Frontal cortex (tissue), 3 donors: ENCODE measurements at regions not wholly inside any gene's neighbourhood (a gene's known extent, or its start where the extent isn't known, plus 50 kb on each side); places are given as distances from the start of the nearest gene placed in this dataset.
"Not testable (repeated sequence)": the region's sequence is repeated elsewhere in the genome, so short reads cannot be mapped to it uniquely, and the experiment has no call there.

Experiments used
- DNase-seq, 2 donors: peaks; one replicate each; pipeline ENCODE4 v3.0.0; 2012; ENCODE audit warnings: low spot score in 2 of 2
- FAIRE-seq: peaks from 2 replicates; lab custom pipeline; 2012; peaks lifted over from hg19 to GRCh38; lab: Jason Lieb, UNC
- donor health status: control.
- donor health status: control.
- donor health status: control.

DNA sequence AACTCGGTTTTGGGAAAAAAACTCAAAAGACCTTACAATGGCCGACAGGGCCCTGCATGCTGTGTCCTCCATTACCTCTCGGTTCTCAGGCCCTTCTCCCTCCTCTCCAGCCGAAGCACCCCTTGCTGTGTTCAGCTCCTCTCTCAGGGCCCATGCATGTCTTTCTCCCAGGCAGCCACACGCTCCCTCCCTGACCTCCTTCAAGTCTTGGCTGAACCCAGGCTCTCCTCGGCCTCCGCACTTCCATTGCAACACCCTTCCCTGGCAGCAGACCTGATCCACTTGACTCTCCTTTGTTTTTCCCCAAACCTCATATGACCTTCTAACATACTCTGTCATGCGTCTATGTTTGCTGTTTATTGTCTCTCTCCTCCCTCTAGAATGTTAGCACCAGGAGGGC lies 114.0 kb downstream of the CYP26B1 start:
- FAIRE-seq (no peak), DNase-seq (no peak)

DNA sequence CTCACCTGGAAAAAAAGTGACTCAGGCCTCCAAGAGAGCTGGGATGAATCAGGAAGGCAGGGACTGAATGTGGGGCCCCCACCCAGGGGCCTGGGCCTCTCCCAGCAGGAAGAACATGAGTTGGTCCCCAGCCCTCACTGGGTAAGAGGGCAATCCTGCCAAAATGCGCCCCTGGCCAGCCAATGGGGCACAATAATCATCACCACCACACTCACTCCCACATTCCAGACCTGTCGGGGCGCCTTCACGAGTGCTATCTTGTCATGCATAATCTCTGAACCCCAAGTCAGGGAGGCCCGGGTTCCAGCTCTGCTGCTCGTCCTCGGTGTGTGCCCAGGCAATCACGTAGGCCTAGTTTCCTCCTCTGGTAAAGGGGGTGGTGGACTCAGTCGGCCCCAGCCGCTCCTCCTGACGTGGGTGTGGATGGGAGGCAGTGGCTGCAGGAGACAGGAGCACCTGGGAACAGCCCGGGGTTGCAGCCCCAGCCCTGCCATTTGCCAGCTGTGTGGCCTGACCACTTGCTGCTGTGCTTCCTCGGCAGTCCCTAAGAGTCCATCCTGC lies 115.1 kb downstream of the CYP26B1 start:
- no peak for FAIRE-seq
- no peak for DNase-seq

DNA sequence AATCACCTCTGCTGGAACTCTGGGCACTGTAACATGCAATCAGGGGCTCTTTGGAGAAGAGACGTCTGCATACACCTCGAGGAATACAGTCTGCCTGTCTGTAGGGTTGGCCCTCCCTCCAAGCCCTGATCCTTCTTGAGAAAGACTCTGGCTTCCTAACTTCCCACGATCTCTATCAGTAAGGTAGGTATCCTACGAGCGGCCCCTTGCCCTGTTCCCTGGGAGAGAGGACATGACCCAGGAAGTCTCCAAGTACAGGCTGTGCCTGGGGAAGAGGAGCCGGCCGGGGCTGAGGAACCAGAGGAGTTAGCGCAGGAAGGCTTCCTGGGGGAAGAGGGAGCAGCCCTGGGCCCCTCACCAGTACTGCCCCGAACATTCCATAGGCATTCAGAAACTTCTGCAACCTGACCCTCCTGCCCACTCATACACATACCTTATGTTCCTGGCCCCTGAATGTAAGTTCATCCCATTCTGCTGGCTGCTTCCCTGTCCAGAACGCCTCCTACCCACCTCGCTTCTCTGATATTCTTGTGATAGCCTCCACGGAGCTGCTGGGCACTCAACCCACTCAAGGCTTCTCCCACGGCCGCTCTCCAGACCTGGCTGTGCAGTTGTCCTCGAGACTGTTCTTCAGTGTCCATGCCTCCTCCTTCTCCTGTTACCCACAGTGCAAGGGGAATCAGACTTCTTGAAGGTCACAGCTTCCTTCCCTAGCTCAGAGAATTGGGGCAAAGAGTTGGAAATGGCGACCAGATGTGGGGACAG lies 116.1 kb downstream of the CYP26B1 start:
- FAIRE-seq = no peak
- DNase-seq = no peak

DNA sequence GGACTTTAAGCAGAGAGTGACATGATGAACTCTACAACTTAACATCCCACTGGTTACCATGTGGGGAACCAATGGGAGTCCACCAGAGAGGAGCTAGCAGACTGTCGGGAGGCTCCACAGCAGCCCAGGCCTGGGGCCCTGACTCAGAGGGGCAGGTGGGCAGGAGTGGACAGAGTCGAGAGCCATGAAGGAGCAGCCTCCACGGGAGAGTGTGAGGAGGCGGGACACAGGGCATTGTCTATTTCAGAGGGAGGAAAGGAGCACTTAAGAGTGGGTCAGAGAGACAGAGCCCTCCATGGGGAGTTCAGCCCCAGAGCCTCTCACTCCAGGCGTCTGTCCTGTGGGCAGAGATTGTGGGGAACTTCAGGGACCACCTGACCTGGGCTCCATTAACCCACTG lies 118.7 kb downstream of the CYP26B1 start:
- FAIRE-seq = no peak
- DNase-seq = no peak

GRCh38 chr2:72028351-72028995 lies 119.2 kb downstream of the CYP26B1 start:
- DNase-seq (no peak), FAIRE-seq (no peak)

DNA sequence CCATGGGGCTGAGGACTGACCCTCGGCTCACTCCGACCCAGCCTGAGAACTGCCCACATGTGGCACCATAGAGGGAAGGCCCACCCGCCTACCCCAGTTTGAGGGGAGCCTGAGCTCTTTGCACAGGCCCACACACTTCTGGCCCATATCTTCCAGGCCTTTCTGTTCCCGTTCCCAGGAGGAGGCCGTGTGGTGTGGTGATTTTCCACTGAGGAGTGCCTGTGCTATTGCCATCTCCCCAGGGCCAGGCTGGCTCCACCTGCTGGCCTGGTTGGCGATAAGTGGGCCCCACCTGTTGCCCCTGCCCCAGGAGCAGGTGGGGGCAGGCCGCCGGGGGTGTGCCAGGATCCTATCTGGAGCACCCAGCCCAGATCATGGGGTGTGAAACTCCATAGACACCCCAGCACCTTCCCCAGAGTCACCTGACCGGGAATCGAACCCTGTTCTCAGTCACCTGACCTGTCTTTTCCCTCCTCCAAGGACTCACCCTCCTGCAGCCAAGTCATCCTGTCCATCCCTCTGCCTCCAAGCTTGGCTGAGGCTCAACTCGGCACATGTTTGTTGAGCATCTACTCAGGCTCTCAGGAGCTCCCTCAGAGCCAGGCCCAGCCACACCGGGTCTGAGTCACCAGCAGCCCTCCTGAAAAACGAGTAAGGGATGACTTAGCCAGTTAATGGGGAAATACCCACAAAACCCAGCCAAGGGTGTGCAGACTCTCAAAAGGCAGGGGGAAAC lies 120.1 kb downstream of the CYP26B1 start:
- no peak for DNase-seq
- FAIRE-seq = no peak

DNA sequence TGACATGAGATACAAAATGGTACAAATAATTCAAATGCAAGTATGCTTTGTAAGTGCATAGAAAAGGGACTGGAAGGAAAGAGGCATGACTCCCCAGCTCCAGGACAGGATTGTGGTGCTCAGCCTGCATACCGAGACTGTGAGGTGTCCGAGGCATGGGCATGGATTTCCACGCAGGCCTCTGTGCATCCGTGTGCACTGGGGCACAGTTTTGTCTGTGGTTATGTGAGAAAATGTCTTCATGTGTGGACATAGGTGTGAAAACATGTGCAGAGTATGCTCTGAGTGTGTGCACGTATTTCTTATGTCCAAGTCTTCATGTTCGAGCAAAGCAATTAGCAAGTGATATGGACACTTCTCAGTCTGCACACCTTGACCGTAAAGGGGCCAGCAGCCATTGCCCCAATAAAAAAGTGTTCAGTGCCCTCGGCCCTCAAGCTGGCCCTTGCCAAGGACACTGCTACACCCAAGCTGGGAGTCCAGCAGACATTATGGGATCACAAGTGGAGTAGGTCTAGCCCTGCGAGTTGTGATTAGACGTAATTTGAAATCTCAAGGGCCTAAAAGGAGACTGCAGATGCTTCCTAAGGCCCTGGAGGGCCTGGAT lies 120.7 kb downstream of the CYP26B1 start:
- DNase-seq = no peak
- no peak for FAIRE-seq

DNA sequence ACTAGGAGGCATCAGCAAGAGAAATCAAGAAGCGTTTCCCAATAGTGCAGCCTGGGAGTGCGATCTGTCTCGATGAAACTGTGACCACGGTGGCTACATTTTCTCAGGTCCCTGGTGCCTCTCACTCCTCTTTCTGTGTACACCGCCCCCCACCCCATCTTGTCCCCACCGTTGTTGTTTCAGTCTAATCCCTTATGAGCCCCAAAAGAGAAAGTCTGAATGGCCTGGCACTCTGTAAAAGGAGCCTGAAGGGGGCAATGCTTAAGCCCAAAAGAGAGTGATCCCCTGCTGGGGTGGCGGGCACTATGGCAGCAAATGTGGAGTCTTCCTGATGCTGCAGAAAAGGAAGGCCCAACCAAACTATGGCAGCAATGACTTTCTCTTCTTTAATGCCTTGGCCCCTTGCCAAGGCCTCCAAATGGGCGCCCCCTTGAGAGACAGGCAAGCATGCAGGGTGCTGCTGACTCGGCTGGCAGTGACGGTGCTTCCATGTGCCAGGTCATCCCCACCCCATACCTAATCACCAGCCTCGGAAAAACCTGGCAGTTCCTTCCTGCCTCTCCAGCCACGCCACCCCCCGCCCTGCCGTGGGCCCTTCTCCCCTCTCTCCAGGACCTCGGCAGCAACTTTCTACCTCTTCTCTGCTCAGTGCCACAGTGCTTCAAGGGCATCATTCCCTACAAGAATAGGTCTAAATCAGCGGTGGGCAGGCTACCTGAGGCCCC lies 123.0 kb downstream of the CYP26B1 start:
- FAIRE-seq = no peak
- no peak for DNase-seq

GRCh38 chr2:72023678-72024390 lies 123.8 kb downstream of the CYP26B1 start:
- DNase-seq = no peak
- FAIRE-seq = no peak

DNA sequence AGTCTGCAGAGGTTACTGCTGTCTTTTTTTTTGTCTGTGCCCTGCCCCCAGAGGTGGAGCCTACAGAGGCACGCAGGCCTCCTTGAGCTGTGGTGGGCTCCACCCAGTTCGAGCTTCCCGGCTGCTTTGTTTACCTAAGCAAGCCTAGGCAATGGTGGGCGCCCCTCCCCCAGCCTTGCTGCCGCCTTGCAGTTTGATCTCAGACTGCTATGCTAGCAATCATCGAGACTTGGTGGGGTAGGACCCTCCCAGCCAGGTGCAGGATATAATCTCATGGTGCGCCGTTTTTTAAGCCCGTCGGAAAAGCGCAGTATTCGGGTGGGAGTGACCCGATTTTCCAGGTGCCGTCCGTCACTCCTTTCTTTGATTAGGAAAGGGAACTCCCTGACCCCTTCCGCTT lies 126.3 kb downstream of the CYP26B1 start:
- not testable (repeated sequence) for DNase-seq, FAIRE-seq

DNA sequence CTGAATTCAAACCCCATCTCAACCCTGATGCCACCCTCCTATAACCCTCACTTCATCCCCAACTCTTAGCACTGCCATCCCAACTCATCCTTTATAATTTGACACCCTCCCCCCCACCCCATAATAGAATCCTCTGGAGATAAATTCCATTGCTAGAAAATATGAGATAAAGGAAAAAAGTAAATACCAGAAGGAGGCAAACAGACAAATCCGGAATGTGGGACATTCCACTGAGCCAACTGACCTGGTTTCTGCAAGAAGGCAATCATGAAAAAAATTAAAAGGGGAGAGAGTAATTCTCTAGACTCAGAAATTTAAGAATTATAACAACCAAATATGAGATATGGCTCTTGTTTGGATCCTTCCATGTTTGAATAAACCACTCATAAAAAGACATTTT lies 132.4 kb downstream of the CYP26B1 start:
- DNase-seq (no peak), FAIRE-seq (no peak)

DNA sequence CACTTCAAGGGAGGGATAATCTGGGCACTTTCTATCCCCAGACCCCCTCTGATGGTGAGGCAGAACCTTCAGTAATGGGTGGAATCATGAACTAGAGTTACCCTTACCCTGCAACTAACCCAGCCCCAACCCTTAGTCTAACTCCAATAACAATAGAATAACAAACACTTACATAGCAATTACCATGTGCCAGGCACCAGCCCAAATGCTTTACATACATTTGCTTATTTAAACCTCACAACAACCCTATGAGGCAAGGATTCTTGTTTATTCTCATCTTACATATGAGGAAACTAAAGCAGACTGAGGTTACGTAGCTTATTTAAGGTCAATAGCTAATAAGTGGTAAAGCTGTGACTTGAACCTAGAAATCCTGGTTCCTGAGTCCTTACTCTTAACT lies 132.8 kb downstream of the CYP26B1 start:
- no peak for FAIRE-seq

DNA sequence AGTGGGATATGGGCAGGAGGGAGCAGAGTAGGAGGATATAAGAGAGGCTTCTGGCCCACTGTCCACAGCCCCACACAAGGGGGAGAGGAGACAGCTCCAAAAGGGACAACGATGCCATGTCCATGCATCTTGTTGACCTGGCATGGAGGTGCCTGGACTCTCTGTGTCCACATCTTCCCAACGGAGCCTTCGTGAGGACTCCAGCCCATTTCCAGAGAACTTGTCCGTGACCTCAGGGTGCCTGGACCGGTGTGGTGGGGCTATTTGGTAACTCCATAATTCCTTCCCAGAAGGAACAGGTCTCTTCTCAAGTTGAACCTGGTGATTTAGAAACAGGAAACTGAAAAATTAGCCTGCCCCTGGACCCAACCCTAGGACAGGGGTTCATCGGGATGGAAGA lies 133.9 kb downstream of the CYP26B1 start:
- FAIRE-seq (no peak), DNase-seq (no peak)

More for the DNA sequence above, 132.8 kb downstream of the CYP26B1 start:
- no peak for DNase-seq

DNA sequence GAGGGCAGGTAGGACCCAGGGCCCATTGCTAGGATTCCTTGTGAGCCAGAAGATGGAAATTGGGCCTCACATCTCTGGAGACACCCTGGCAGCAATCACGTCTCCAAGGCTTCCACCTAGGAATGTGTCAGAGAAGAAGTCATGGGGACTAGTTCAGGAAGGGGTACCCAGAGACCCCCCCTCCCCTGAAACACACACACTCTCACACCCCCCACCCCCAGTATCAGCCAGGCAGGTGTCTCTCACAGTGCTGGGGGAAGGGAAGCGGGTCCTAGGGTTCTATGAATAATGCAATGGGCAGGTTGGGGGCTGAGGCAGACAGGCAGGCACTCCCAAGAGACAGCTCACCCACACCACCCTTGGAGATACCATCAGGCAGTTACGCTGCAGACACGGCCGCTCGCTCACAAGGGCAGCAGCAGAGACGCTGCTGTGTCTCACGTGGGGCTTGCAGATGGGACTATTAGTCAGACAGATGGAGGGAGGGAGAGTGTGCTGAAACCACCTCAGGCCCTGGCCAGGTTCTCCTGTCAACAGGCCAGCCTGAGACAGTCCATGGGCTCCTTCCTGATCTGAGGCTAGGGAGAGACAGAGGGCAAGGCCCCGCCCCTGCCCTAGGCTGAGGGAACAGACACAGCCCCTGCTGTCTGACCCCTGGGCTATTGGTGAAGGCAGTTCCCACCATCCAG lies 134.6 kb downstream of the CYP26B1 start:
- no peak for FAIRE-seq

DNA sequence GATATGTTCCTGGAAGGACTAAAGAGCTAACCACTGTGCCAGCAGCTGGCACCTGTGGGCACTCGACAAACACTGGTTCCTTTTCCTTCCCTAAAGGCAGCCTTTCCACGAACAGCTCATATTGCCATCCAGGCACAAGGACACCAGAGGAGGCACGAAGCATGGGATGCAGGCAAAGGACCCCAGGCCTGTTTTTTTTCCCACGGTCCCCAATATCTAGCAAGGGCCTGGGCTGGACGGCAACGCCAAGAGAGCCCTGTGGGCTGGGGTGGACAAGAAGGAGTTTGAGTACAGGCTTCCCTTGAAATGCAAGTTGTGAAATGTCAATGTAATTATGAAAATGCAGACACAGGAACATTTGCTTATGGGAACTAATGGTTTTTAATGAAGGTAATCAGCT lies 135.9 kb downstream of the CYP26B1 start:
- DNase-seq (no peak), FAIRE-seq (no peak)

More for the DNA sequence above, 134.6 kb downstream of the CYP26B1 start:
- DNase-seq = no peak

DNA sequence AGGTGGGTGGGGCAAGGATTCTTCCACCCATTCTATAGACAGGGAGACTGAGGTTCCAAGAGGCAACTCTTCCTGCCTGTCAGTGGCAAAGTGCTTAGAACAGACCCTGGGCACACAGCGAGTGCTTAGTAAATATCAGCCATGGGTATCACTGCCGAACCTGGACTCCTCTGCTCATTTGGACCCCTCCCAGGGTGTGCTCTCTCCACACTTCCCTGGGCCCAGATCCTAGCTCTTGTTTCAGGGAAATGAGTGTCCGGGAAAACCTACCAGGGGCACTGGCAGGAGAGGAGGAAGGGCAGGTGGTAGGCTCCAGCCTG lies 136.3 kb downstream of the CYP26B1 start:
- DNase-seq (no peak), FAIRE-seq (no peak)

- DNase-seq (no peak), FAIRE-seq (no peak)
These were observed 136.9 kb downstream of the CYP26B1 start for GRCh38 chr2:72010647-72011369.

DNA sequence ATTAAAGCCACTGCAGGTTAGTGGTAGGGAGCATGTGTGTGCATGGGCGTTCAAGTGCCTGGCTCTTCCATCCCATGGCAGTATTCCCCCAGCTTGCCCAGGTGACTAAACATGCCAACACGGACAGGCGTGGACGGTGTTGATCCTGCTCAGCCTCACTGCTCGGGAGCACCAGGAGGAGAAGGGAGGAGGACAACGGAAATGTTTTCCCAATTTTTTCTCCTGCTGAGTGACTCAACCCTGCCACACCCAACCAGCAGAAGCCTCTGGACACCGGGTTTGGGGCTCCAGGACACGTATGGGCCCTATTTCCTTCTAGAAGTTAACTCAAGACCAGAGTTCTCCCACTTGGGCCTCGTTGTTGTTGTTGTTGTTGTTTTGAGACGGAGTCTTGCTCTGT lies 139.1 kb downstream of the CYP26B1 start:
- DNase-seq (no peak), FAIRE-seq (no peak)
